PC-9 (cell line): ENCODE measurements at regions not wholly inside any gene's neighbourhood (a gene's known extent, or its start where the extent isn't known, plus 50 kb on each side); places are given as distances from the start of the nearest gene placed in this dataset.

Source experiments
- CTCF ChIP-seq: fragments of 200-600 bp; sonication (generic); conservative IDR thresholded peaks from 2 replicates; pipeline ENCODE4 v1.6.1; 2017; ENCODE audit warnings: mixed run types, antibody characterized with exemption, mild to moderate bottlenecking, moderate library complexity
- EZH2 ChIP-seq: fragments of 200-600 bp; sonication (generic); IDR thresholded peaks from 2 replicates; pipeline ENCODE4 v1.8.0; 2017; ENCODE audit warnings: antibody characterized with exemption, low read depth

- TF ChIP-seq CTCF (no peak), EZH2 (no peak)
These were observed 83.3 kb upstream of the KIT start for GRCh38 chr4:54574500-54574899.
